OCI-LY1 (cell line): ENCODE measurements at regions not wholly inside any gene's neighbourhood (a gene's known extent, or its start where the extent isn't known, plus 50 kb on each side); places are given as distances from the start of the nearest gene placed in this dataset.

Experiments
- H2AFZ ChIP-seq: fragments of 200-600 bp; sonication (generic), shearing (Covaris generic); 2 replicates; pipeline ENCODE4 v1.6.0; 2014; ENCODE audit warnings: antibody characterized with exemption, mild to moderate bottlenecking, low read length
- H3F3A ChIP-seq: fragments of 200-600 bp; sonication (generic), shearing (Covaris generic); 2 replicates; pipeline ENCODE4 v1.6.0; 2014; ENCODE audit warnings: mild to moderate bottlenecking, antibody characterized with exemption, low read length, moderate library complexity; ENCODE audit not compliant: insufficient read depth
- H3K27ac ChIP-seq: fragments of 200-600 bp; sonication (generic); 2 replicates; pipeline ENCODE4 v1.5.1; 2014; ENCODE audit warnings: low read length, mixed run types, mild to moderate bottlenecking, low read depth; ENCODE audit not compliant: poor library complexity, severe bottlenecking
- H3K27me3 ChIP-seq: fragments of 200-600 bp; sonication (generic); 2 replicates; pipeline ENCODE4 v1.6.0; 2014; ENCODE audit warnings: antibody characterized with exemption, mild to moderate bottlenecking, low read length, moderate library complexity; ENCODE audit not compliant: insufficient read depth
- H3K36me3 ChIP-seq: fragments of 200-600 bp; sonication (generic); 2 replicates; pipeline ENCODE4 v1.6.1; 2014; ENCODE audit warnings: mild to moderate bottlenecking, antibody characterized with exemption, low read length, moderate library complexity, mixed read lengths; ENCODE audit not compliant: insufficient read depth
- H3K4me1 ChIP-seq: fragments of 200-600 bp; sonication (generic); 2 replicates; pipeline ENCODE4 v1.5.1; 2014; ENCODE audit warnings: mild to moderate bottlenecking, low read length, moderate library complexity; ENCODE audit not compliant: insufficient read depth, severe bottlenecking
- H3K4me2 ChIP-seq: fragments of 200-600 bp; sonication (generic), shearing (Covaris generic); 2 replicates; pipeline ENCODE4 v1.6.1; 2014; ENCODE audit warnings: low read length
- H3K4me3 ChIP-seq: fragments of 200-600 bp; sonication (generic); 2 replicates; pipeline ENCODE4 v1.5.1; 2014; ENCODE audit warnings: low read length, low read depth, mild to moderate bottlenecking, mixed read lengths; ENCODE audit not compliant: poor library complexity, severe bottlenecking
- H3K79me2 ChIP-seq: fragments of 200-600 bp; shearing (Covaris generic); 2 replicates; pipeline ENCODE4 v1.6.1; 2016; ENCODE audit warnings: mixed run types, low read length, mixed read lengths; ENCODE audit not compliant: insufficient read depth
- H3K9ac ChIP-seq: fragments of 200-600 bp; sonication (generic), shearing (Covaris generic); 2 replicates; pipeline ENCODE4 v1.6.1; 2014; ENCODE audit warnings: mild to moderate bottlenecking, low read length, mixed read lengths
- H3K9me2 ChIP-seq: fragments of 200-600 bp; sonication (generic), shearing (Covaris generic); 2 replicates; pipeline ENCODE4 v1.6.1; 2014; ENCODE audit warnings: low read depth, mild to moderate bottlenecking, low read length, mixed read lengths
- H3K9me3 ChIP-seq: fragments of 200-600 bp; shearing (Covaris generic); 2 replicates; pipeline ENCODE4 v1.6.1; 2014; ENCODE audit warnings: low read length, mixed read lengths
- H4K20me1 ChIP-seq: fragments of 200-600 bp; sonication (generic), shearing (Covaris generic); 2 replicates; pipeline ENCODE4 v1.6.0; 2016; ENCODE audit warnings: mild to moderate bottlenecking, low read length; ENCODE audit not compliant: insufficient read depth
- EZH2 ChIP-seq: fragments of 200-600 bp; sonication (generic), shearing (Covaris generic); IDR thresholded peaks from 2 replicates; pipeline ENCODE4 v1.8.0; 2017; ENCODE audit warnings: borderline replicate concordance, mixed run types, mild to moderate bottlenecking, antibody characterized with exemption, low read length, moderate library complexity, mixed read lengths
- TF ChIP-seq, protein P1 (sequence below): fragments of 200-600 bp; sonication (generic), shearing (Covaris generic); IDR thresholded peaks from 2 replicates; pipeline ENCODE4 v1.5.1; 2017; ENCODE audit warnings: mild to moderate bottlenecking, antibody characterized with exemption, low read length, moderate library complexity, mixed read lengths

DNA sequence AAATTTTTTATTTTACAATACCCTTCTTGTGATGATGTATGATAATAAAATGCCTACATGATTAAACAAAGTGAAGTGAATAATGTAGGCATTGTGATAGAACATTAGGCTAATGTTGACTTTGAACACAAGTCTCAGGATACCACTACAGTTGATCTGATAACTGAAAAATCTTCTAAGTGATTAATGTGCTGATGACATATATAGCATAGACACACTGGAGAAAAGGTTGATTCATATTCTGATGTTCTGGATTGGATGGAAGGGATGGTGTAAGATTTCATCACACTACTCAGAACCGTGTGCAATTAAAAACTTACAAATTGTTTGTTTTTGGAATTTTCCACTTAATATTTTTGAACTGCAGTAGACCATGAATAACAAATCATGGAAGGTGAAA, 738.5 kb downstream of the TECRL start:
- no peak for TF ChIP-seq EZH2
- TF ChIP-seq, protein P1, sequence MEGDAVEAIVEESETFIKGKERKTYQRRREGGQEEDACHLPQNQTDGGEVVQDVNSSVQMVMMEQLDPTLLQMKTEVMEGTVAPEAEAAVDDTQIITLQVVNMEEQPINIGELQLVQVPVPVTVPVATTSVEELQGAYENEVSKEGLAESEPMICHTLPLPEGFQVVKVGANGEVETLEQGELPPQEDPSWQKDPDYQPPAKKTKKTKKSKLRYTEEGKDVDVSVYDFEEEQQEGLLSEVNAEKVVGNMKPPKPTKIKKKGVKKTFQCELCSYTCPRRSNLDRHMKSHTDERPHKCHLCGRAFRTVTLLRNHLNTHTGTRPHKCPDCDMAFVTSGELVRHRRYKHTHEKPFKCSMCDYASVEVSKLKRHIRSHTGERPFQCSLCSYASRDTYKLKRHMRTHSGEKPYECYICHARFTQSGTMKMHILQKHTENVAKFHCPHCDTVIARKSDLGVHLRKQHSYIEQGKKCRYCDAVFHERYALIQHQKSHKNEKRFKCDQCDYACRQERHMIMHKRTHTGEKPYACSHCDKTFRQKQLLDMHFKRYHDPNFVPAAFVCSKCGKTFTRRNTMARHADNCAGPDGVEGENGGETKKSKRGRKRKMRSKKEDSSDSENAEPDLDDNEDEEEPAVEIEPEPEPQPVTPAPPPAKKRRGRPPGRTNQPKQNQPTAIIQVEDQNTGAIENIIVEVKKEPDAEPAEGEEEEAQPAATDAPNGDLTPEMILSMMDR = no peak

DNA sequence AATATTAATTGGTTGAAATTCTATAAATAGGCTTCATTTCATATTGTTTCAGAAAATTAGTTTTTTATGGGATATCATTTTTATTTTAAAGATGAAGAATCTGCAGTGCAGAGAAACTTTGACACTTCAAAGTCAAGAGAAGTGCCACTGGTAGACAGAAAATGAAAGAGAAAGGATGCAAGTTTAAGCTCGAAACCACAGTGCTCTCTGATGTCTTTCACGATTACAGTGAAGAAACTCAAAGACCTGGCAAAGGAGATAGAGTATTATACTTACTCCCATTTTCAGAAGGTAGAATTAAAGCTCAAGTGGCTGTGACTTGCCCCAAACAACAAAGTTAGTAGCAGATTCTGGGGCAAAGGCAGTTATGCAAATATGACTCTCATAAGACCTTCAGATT, 745.4 kb downstream of the TECRL start:
- Histone ChIP-seq H3F3A (no peaks in the 10 kb centered on the region), H3K36me3 (no peaks in the 10 kb centered on the region), H3K9me3 (no peaks in the 10 kb centered on the region), H2AFZ (no peak overlapping the region), H3K9ac (no peak overlapping the region), H3K4me2 (peak overlapping the region; percentile 11; the same call in 1 of the 2 replicates), H3K4me1 (no peaks in the 10 kb centered on the region), H3K4me3 (no peak overlapping the region), H3K79me2 (no peaks in the 10 kb centered on the region), H3K27ac (no peak overlapping the region), H3K27me3 (no peaks in the 10 kb centered on the region), H4K20me1 (no peaks in the 10 kb centered on the region), H3K9me2 (no peaks in the 10 kb centered on the region)
- TF ChIP-seq, protein P1 = no peak
- no peak for TF ChIP-seq EZH2

More for the DNA sequence above, 738.5 kb downstream of the TECRL start:
- Histone ChIP-seq H3K36me3 (no peaks in the 10 kb centered on the region), H3F3A (no peaks in the 10 kb centered on the region), H3K79me2 (no peaks in the 10 kb centered on the region), H3K4me2 (no peak overlapping the region), H3K9ac (no peak overlapping the region), H3K9me2 (no peaks in the 10 kb centered on the region), H3K9me3 (no peaks in the 10 kb centered on the region), H3K4me1 (no peaks in the 10 kb centered on the region), H2AFZ (no peak overlapping the region), H3K27ac (no peak overlapping the region), H3K27me3 (no peaks in the 10 kb centered on the region), H4K20me1 (no peaks in the 10 kb centered on the region), H3K4me3 (no peak overlapping the region)

DNA sequence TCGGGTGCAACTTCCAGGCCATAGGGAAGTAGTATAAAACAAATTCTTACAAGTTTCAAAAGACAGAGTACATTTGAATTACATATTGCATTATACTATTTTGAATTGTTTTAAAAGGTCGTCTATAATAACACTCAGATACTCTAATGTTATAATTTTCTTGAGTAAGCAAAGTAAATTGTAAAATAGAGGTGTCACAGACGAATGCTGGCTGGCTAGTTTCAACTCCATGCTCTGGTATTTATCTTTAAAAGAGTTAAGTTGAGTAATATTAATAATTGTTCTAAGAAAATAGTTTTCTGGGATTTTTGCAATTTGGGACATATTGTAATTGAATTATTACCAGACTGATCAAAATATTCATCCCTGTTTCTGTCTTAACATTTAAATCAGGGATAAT, 764.9 kb downstream of the TECRL start:
- H3K4me1 ChIP-seq = no peaks in the 10 kb centered on the region
- no peak overlapping the region for H3K27ac ChIP-seq
- no peaks in the 10 kb centered on the region for H3F3A ChIP-seq
- H4K20me1 ChIP-seq = no peaks in the 10 kb centered on the region
- H3K9ac ChIP-seq = no peak overlapping the region
- no peak overlapping the region for H2AFZ ChIP-seq
- H3K9me2 ChIP-seq = no peaks in the 10 kb centered on the region
- no peaks in the 10 kb centered on the region for H3K9me3 ChIP-seq
- H3K36me3 ChIP-seq = no peaks in the 10 kb centered on the region
- no peaks in the 10 kb centered on the region for H3K79me2 ChIP-seq
- no peak for TF ChIP-seq EZH2
- TF ChIP-seq, protein P1 = no peak
- H3K4me2 ChIP-seq = no peak overlapping the region
- no peaks in the 10 kb centered on the region for H3K27me3 ChIP-seq
- H3K4me3 ChIP-seq = no peak overlapping the region
